ENCODE measurements at regions not wholly inside any gene's neighbourhood (a gene's known extent, or its start where the extent isn't known, plus 50 kb on each side); places are given as distances from the start of the nearest gene placed in this dataset.

DNA sequence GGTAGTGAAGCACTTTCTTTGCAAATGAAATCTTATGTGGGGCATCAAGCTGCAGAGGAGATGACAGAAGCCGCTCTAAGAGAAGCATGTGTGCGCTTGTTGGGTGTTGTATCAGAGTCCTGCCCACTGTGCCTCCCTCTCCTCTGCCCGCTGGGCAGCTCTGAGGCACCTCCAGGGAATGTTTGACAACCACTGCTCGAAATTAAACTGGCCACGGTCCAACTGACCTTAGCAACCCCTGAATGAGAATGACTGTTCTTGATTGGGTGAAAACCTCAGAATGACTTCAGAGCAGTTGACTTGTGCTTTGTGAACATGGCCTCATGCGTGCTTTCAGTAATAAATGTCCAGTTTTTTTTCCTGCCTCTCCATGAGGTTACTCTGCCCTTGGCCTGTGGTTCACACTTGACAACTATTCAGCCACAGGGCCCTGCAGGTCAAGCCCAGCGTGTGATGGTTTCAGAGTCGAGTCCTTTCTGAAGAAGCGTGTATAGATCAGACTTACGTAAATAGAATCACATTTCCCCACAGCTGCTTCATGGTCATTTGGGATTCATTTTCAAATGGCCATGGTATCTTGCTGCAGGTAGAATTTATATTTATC lies 94.9 kb downstream of the SLC4A3 start:
- TF ChIP-seq, protein P1, sequence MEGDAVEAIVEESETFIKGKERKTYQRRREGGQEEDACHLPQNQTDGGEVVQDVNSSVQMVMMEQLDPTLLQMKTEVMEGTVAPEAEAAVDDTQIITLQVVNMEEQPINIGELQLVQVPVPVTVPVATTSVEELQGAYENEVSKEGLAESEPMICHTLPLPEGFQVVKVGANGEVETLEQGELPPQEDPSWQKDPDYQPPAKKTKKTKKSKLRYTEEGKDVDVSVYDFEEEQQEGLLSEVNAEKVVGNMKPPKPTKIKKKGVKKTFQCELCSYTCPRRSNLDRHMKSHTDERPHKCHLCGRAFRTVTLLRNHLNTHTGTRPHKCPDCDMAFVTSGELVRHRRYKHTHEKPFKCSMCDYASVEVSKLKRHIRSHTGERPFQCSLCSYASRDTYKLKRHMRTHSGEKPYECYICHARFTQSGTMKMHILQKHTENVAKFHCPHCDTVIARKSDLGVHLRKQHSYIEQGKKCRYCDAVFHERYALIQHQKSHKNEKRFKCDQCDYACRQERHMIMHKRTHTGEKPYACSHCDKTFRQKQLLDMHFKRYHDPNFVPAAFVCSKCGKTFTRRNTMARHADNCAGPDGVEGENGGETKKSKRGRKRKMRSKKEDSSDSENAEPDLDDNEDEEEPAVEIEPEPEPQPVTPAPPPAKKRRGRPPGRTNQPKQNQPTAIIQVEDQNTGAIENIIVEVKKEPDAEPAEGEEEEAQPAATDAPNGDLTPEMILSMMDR (conservative IDR thresholded peaks at IDR 0.05; ENCODE audit: low read length), result no peak
- TF ChIP-seq EZH2phosphoT487 (IDR thresholded peaks at IDR 0.05; ENCODE audit: borderline replicate concordance), result no peak

All from Loucy (cell line).